ENCODE measurements at regions not wholly inside any gene's neighbourhood (a gene's known extent, or its start where the extent isn't known, plus 50 kb on each side); places are given as distances from the start of the nearest gene placed in this dataset.

DNA sequence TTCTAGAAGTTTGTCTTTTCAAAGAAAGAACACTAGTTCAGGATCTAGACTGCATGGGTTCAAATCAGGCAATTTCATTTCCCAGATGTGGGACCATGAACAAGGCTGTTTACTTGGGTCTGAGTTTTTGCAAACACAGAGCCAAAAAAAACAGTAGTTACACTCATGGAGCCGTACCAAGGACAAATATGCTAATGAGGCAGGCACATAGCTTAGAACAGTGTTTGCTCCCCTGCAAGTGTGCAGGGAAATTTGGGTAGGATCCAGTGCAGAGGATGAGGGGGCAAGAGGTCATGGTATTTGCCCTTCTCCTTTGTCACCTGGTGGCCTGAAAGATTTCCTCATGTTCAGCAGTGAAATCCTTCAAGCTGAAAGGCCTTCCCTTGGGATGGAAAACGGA is 860.4 kb downstream of the VRK1 start (continued):
- TF ChIP-seq, protein P1, sequence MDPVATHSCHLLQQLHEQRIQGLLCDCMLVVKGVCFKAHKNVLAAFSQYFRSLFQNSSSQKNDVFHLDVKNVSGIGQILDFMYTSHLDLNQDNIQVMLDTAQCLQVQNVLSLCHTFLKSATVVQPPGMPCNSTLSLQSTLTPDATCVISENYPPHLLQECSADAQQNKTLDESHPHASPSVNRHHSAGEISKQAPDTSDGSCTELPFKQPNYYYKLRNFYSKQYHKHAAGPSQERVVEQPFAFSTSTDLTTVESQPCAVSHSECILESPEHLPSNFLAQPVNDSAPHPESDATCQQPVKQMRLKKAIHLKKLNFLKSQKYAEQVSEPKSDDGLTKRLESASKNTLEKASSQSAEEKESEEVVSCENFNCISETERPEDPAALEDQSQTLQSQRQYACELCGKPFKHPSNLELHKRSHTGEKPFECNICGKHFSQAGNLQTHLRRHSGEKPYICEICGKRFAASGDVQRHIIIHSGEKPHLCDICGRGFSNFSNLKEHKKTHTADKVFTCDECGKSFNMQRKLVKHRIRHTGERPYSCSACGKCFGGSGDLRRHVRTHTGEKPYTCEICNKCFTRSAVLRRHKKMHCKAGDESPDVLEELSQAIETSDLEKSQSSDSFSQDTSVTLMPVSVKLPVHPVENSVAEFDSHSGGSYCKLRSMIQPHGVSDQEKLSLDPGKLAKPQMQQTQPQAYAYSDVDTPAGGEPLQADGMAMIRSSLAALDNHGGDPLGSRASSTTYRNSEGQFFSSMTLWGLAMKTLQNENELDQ (CRISPR knock-in tag; IDR thresholded peaks at IDR 0.05; ENCODE audit: borderline replicate concordance), result no peak
- TF ChIP-seq HNRNPLL (IDR thresholded peaks at IDR 0.05; ENCODE audit: low read depth, low read length, poor library complexity, severe bottlenecking), result no peak
- no peak for TF ChIP-seq TEAD2 (CRISPR knock-in tag; IDR thresholded peaks at IDR 0.05)

DNA sequence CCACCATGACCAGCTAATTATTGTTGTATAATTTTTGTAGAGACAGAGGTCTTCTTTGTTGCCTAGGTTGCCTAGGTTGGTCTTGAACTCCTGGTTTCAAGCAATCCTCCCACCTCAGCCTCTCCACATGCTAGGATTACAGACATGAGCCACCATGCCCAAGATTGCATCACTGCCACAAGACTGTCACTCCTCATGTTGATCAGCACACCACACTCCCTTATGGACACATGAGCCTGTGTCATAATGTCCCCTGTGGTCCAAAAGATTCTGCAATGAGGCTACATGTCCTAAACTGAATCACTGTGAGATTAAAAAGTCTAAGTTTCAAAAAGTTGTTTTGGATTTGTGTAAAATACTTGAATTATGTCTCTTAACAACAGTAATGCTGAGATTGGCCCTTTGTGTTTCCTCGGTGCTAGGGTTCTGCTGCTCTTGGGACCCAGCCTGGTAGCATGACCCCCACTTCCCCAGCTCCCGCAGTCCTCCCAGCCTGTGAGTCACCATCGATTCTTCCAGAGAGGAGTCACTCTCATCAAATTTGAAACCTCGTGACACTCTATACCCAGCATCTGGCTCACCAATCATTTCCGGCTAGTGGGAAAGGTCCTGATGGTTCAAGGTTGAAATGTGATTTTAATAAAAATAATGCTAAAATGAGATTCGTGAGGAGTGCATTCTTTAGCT is 890.9 kb downstream of the VRK1 start:
- TF ChIP-seq NFE2L2 (IDR thresholded peaks at IDR 0.05; ENCODE audit: low read length), result no peak
- TF ChIP-seq MAF1 (CRISPR knock-in tag; IDR thresholded peaks at IDR 0.05; ENCODE audit: borderline replicate concordance), result no peak
- TF ChIP-seq KLF11 (CRISPR knock-in tag; IDR thresholded peaks at IDR 0.05), result no peak
- no peak for TF ChIP-seq TSC22D2 (CRISPR knock-in tag; IDR thresholded peaks at IDR 0.05; ENCODE audit: borderline replicate concordance)
- no peak for TF ChIP-seq ZNF749 (CRISPR knock-in tag; IDR thresholded peaks at IDR 0.05; ENCODE audit: borderline replicate concordance)
- TF ChIP-seq ELF4 (CRISPR knock-in tag; IDR thresholded peaks at IDR 0.05; ENCODE audit: borderline replicate concordance), result no peak
- no peak for TF ChIP-seq ZNF550 (CRISPR knock-in tag; IDR thresholded peaks at IDR 0.05; ENCODE audit: borderline replicate concordance)
- TF ChIP-seq HES4 (CRISPR knock-in tag; IDR thresholded peaks at IDR 0.05; ENCODE audit: borderline replicate concordance), result no peak
- TF ChIP-seq XBP1 (CRISPR knock-in tag; IDR thresholded peaks at IDR 0.05), result no peak
- TF ChIP-seq SMARCC2 (IDR thresholded peaks at IDR 0.05), result no peak
- no peak for TF ChIP-seq MLLT10 (CRISPR knock-in tag; IDR thresholded peaks at IDR 0.05)
- TF ChIP-seq ZNF841 (CRISPR knock-in tag; IDR thresholded peaks at IDR 0.05; ENCODE audit: borderline replicate concordance), result no peak
- no peak for TF ChIP-seq PPARG (CRISPR knock-in tag; conservative IDR thresholded peaks at IDR 0.05)
- TF ChIP-seq ZNF468 (CRISPR knock-in tag; IDR thresholded peaks at IDR 0.05), result no peak
- Histone ChIP-seq H4K20me1 (ENCODE audit: insufficient read depth, low read length) (no peaks in the 10 kb centered on the region), H2AFZ (ENCODE audit: low read length) (no peak overlapping the region), H3K4me1 (ENCODE audit: insufficient read depth, low read length) (no peaks in the 10 kb centered on the region), H3K4me3 (replicated peaks in 1 of 3; ENCODE audit: insufficient read depth in 1 of 3, low read depth in 2 of 3, low read length in 3 of 3) (no peak overlapping the region), H3K9me3 (ENCODE audit: low read length) (peaks cover 96% of the 10 kb centered on the region), H3K36me3 (replicated peaks in 1 of 2; ENCODE audit: control insufficient read depth in 1 of 2, insufficient read depth in 2 of 2, low read length in 2 of 2) (no peaks in the 10 kb centered on the region), H3K9ac (ENCODE audit: insufficient read depth, low read depth, low read length) (no peak overlapping the region), H3K79me2 (ENCODE audit: insufficient read depth, low read length) (no peaks in the 10 kb centered on the region), H3K27ac (ENCODE audit: extremely low read length, insufficient read depth, low read length) (no peak overlapping the region), H3K4me2 (ENCODE audit: low read depth, low read length) (no peak overlapping the region), H3K27me3 (ENCODE audit: control insufficient read depth in 1 of 2, insufficient read depth in 2 of 2, low read length in 2 of 2) (no peaks in the 10 kb centered on the region)
- ChIA-PET POLR2A (no interaction called here), CTCF (ENCODE audit: low intra/inter-chr PET ratio, low total read pairs) (no interaction called here)
- no peak for FAIRE-seq
- in situ Hi-C loops (cut with HindIII; ENCODE audit: extremely low pct_ligation_motif_present, low pct_unique_long_range_greater_than_20kb), result no loop called here
- DNase-seq (ENCODE audit: low spot score), result no peak
- intact Hi-C loops (cut with micrococcal nuclease; ENCODE audit: unreplicated experiment), result no loop called here
- no peak for ATAC-seq
- WGBS (ENCODE audit: low lambda C conversion rate), result 50% methylated on average over 6 of the region's 6 CpGs
- no TSS peak for BruUV-seq (replicated peaks)

All from HepG2 (cell line).